Ovary (tissue), 7 donors: ENCODE measurements at regions not wholly inside any gene's neighbourhood (a gene's known extent, or its start where the extent isn't known, plus 50 kb on each side); places are given as distances from the start of the nearest gene placed in this dataset.

Experiments
- DNase-seq, 5 donors: peaks; one replicate each; pipeline ENCODE4 v3.0.0-alpha.2; 2019 to 2020
- H3K27ac ChIP-seq, 2 donors: fragments of 200-600 bp; one replicate each; pipeline versions ENCODE4 v1.5.1 to v1.8.0; 2019 to 2022
- H3K27me3 ChIP-seq: fragments of 200-600 bp; one replicate; pipeline ENCODE4 v1.8.0; 2022
- H3K36me3 ChIP-seq: fragments of 200-600 bp; sonication (generic); one replicate; pipeline ENCODE4 v1.5.1; 2019
- H3K4me1 ChIP-seq: one replicate; pipeline ENCODE4 v1.8.1; 2013; ENCODE audit warnings: mild to moderate bottlenecking, moderate library complexity; ENCODE audit not compliant: insufficient read depth
- H3K4me3 ChIP-seq: fragments of 200-600 bp; sonication (generic); one replicate; pipeline ENCODE4 v1.5.1; 2017
- H3K9me3 ChIP-seq, 2 donors: fragments of 200-600 bp in 1 of 2; sonication (generic) in 1 of 2; one replicate each; pipeline versions ENCODE4 v1.5.1 to v1.8.1; 2013 to 2019; ENCODE audit warnings: mild to moderate bottlenecking in 1 of 2, moderate library complexity in 1 of 2
- EP300 ChIP-seq: sonication (generic); formaldehyde crosslinking; IDR thresholded peaks from one replicate; pipeline ENCODE4 v1.6.1; 2017; ENCODE audit warnings: antibody characterized with exemption
- POLR2A ChIP-seq: fragments of 450-650 bp; IDR thresholded peaks from one replicate; pipeline ENCODE4 v1.6.1; 2017; ENCODE audit warnings: antibody characterized with exemption, mild to moderate bottlenecking, moderate library complexity
- WGBS, 3 donors: extraction: QIAGEN DNeasy Blood & Tissue Kit in 1 of 3; methylation state at CpG; one replicate each; pipeline versions ENCODE4 v1.1.5 to v1.1.7; 2013 to 2017; 5-methylcytosine and 5-hydroxymethylcytosine counted together
- intact Hi-C, 4 donors: fragments of 100-400 bp; cut with DNase I; formaldehyde crosslinking; loops; one replicate each; pipeline versions ENCODE4 v1.11.0 to v1.15.1; 2022 to 2023
- TF ChIP-seq, protein P1 (sequence below), 3 donors: fragments of 450-650 bp in 2 of 3; fragments of 200-600 bp in 1 of 3; IDR thresholded peaks; one replicate each; pipeline versions ENCODE4 v1.5.1 to v1.8.0; 2016 to 2022; ENCODE audit warnings: antibody characterized with exemption in 3 of 3, mild to moderate bottlenecking in 1 of 3
- donor health status: DM: no; HTN: no; CAD: no; lungs with moderate emphysema.
- donor health status: DM: no; HTN: no; CAD: no.
- donor health status: Bipolar disorder and iron deficiency.
- donor health status: DM: no; HTN: no; CAD: no.
- donor health status: DM: yes; HTN: yes; CAD: no.

GRCh38 chr14:96674121-96674520 is 123.1 kb upstream of the VRK1 start:
- 73 to 98% (median 87%) methylated on average over 3 of the region's 3 CpGs for WGBS, 3 donors
- intact Hi-C loops = no loop called here
- H3K27me3 ChIP-seq = no peaks in the 10 kb centered on the region

DNA sequence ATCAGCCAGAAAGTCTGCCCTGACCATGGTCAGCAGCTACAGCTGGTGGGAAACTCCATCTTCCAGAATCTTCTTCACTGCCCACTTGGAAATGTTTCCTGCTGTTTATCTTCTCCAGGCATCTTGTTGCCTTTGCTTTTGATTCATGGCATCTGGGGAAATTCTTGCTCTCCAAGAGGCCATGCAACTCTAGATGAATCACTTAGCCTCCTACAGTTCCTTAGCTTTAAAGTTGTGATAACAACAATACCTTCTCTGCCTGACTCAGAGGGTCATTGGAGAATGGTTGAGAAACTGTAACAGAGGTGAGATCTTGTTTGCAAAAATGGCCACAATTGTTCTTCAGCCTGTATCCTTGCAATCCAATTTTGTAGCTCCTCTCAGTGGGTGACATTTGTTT is 121.0 kb upstream of the VRK1 start:
- TF ChIP-seq, protein P1, sequence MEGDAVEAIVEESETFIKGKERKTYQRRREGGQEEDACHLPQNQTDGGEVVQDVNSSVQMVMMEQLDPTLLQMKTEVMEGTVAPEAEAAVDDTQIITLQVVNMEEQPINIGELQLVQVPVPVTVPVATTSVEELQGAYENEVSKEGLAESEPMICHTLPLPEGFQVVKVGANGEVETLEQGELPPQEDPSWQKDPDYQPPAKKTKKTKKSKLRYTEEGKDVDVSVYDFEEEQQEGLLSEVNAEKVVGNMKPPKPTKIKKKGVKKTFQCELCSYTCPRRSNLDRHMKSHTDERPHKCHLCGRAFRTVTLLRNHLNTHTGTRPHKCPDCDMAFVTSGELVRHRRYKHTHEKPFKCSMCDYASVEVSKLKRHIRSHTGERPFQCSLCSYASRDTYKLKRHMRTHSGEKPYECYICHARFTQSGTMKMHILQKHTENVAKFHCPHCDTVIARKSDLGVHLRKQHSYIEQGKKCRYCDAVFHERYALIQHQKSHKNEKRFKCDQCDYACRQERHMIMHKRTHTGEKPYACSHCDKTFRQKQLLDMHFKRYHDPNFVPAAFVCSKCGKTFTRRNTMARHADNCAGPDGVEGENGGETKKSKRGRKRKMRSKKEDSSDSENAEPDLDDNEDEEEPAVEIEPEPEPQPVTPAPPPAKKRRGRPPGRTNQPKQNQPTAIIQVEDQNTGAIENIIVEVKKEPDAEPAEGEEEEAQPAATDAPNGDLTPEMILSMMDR (IDR thresholded peaks at IDR 0.05) = no peak
- TF ChIP-seq EP300 (no peak), POLR2A (no peak)

More at GRCh38 chr14:96674121-96674520, 123.1 kb upstream of the VRK1 start:
- TF ChIP-seq EP300 = no peak
- TF ChIP-seq POLR2A = no peak
- TF ChIP-seq, protein P1 (IDR thresholded peaks at IDR 0.05) = no peak
- Histone ChIP-seq H3K9me3 (no peaks in the 10 kb centered on the region), H3K4me1 (no peaks in the 10 kb centered on the region), H3K27ac (no peak overlapping the region), H3K36me3 (no peaks in the 10 kb centered on the region), H3K4me3 (no peak overlapping the region)
- DNase-seq = no peak

GRCh38 chr14:96681829-96682228 is 115.4 kb upstream of the VRK1 start:
- TF ChIP-seq POLR2A (no peak), EP300 (no peak)
- TF ChIP-seq, protein P1 (IDR thresholded peaks at IDR 0.05) = no peak
- H3K9me3 ChIP-seq = no peaks in the 10 kb centered on the region
- no peak overlapping the region for H3K4me3 ChIP-seq
- no peaks in the 10 kb centered on the region for H3K4me1 ChIP-seq
- no peak for DNase-seq
- no peak overlapping the region for H3K27ac ChIP-seq
- H3K36me3 ChIP-seq = no peaks in the 10 kb centered on the region
- 78 to 81% (median 81%) methylated on average over 7 of the region's 7 CpGs for WGBS, 3 donors
- H3K27me3 ChIP-seq = no peaks in the 10 kb centered on the region
- intact Hi-C loops = no loop called here

More for the DNA sequence above, 121.0 kb upstream of the VRK1 start:
- H3K4me3 ChIP-seq = no peak overlapping the region
- no peaks in the 10 kb centered on the region for H3K9me3 ChIP-seq
- no peaks in the 10 kb centered on the region for H3K36me3 ChIP-seq
- no peaks in the 10 kb centered on the region for H3K27me3 ChIP-seq
- H3K4me1 ChIP-seq = no peaks in the 10 kb centered on the region
- no peak for DNase-seq
- H3K27ac ChIP-seq = no peak overlapping the region
- intact Hi-C loops = no loop called here

DNA sequence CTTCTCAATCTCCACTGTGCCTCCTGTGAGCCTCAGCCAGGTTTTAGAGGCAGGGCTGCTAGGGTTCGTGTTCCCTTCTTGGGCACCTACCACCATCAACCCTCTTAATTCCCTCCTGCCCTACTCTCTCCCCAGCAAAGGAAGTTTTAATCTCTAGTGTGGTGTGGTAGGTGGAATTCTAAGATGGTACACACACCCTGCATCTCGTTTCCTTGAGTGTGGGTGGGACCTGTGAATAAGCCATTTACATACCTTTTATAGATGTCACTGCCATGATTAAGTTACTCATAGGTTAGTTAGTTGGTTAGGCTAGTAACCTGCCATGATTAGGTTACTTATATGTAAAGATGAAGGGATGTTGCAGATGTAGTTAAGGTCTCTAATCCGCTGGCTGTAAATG is 114.8 kb upstream of the VRK1 start:
- Histone ChIP-seq H3K36me3 (no peaks in the 10 kb centered on the region), H3K27me3 (no peaks in the 10 kb centered on the region), H3K4me3 (no peak overlapping the region), H3K4me1 (no peaks in the 10 kb centered on the region), H3K27ac (no peak overlapping the region), H3K9me3 (no peaks in the 10 kb centered on the region)
- DNase-seq = no peak
- 58 to 71% (median 63%) methylated on average over 3 of the region's 3 CpGs for WGBS, 3 donors
- intact Hi-C loops = no loop called here
- TF ChIP-seq EP300 = no peak
- TF ChIP-seq POLR2A = no peak
- TF ChIP-seq, protein P1 (IDR thresholded peaks at IDR 0.05) = no peak
